Psoas muscle (tissue), 7 donors: ENCODE measurements at regions not wholly inside any gene's neighbourhood (a gene's known extent, or its start where the extent isn't known, plus 50 kb on each side); places are given as distances from the start of the nearest gene placed in this dataset.

Source experiments
- ATAC-seq, 4 donors: fragments of 200-7000 bp; cut with Tn5 transposase; one replicate each; pipeline ENCODE4 v1.9.1; 2020; ENCODE audit warnings: moderate library complexity in 3 of 4, mild to moderate bottlenecking in 2 of 4
- DNase-seq, 2 donors: peaks; one replicate each; pipeline ENCODE4 v3.0.0-alpha.2; 2020
- H3K27ac ChIP-seq: fragments of 200-600 bp; one replicate; pipeline ENCODE4 v1.8.0; 2022
- H3K27me3 ChIP-seq, 3 donors: fragments of 200-600 bp in 1 of 3; one replicate each; pipeline versions ENCODE4 v1.6.1 to v1.8.0; 2013 to 2022; ENCODE audit warnings: low read length in 2 of 3, mild to moderate bottlenecking in 2 of 3, moderate library complexity in 1 of 3; ENCODE audit not compliant: insufficient read depth in 3 of 3
- H3K36me3 ChIP-seq, 2 donors: fragments of 200-600 bp in 1 of 2; one replicate each; pipeline versions ENCODE4 v1.6.1 to v1.8.0; 2013 to 2022; ENCODE audit warnings: low read depth in 1 of 2, mild to moderate bottlenecking in 1 of 2, moderate library complexity in 1 of 2; ENCODE audit not compliant: insufficient read depth in 1 of 2
- H3K4me1 ChIP-seq: fragments of 200-600 bp; one replicate; pipeline ENCODE4 v1.8.0; 2022
- H3K4me3 ChIP-seq: fragments of 200-600 bp; one replicate; pipeline ENCODE4 v1.8.0; 2022; ENCODE audit warnings: mild to moderate bottlenecking
- H3K9me3 ChIP-seq: fragments of 200-600 bp; one replicate; pipeline ENCODE4 v1.8.0; 2022
- CTCF ChIP-seq: fragments of 200-600 bp; IDR thresholded peaks from one replicate; pipeline ENCODE4 v1.8.0; 2022; ENCODE audit warnings: antibody characterized with exemption
- WGBS, 3 donors: extraction: QIAGEN DNeasy Blood & Tissue Kit; methylation state at CpG; one replicate each; pipeline versions ENCODE4 v1.1.6 to v1.1.7; 2013; 5-methylcytosine and 5-hydroxymethylcytosine counted together
- intact Hi-C, 2 donors: fragments of 100-400 bp; cut with DNase I; formaldehyde crosslinking; loops; one replicate each; pipeline versions ENCODE4 v1.11.0 to v1.14.2; 2022
- donor health status: healthy with polysubstance abuse.
- donor health status: DM: no; HTN: no; CAD: no; lungs with moderate emphysema.
- donor health status: Bipolar disorder and iron deficiency.
- donor health status: healthy.
- donor health status: DM: yes; HTN: yes; CAD: no.
- donor health status: DM: no; HTN: no; CAD: no.
- donor health status: DM: yes; HTN: yes; CAD: no.

- H3K4me1 ChIP-seq = no peaks in the 10 kb centered on the region
- H3K27me3 ChIP-seq = no peaks in the 10 kb centered on the region
- WGBS, 3 donors = 71 to 77% (median 73%) methylated on average over 4 of the region's 4 CpGs
- intact Hi-C loops = no loop called here
- TF ChIP-seq CTCF = no peak
- no peak overlapping the region for H3K27ac ChIP-seq
- H3K4me3 ChIP-seq = no peak overlapping the region
- no peaks in the 10 kb centered on the region for H3K9me3 ChIP-seq
- ATAC-seq (no peak), DNase-seq (no peak)
- H3K36me3 ChIP-seq = no peaks in the 10 kb centered on the region
These were observed 339.6 kb upstream of the CITED2 start for GRCh38 chr6:139713900-139714506.

- intact Hi-C loops = no loop called here
- ATAC-seq (no peak), DNase-seq (no peak)
- no peak for TF ChIP-seq CTCF
- Histone ChIP-seq H3K4me3 (no peak overlapping the region), H3K27ac (no peak overlapping the region), H3K36me3 (no peaks in the 10 kb centered on the region), H3K4me1 (no peaks in the 10 kb centered on the region), H3K9me3 (no peaks in the 10 kb centered on the region), H3K27me3 (no peaks in the 10 kb centered on the region)
- WGBS, 3 donors = 88 to 89% (median 89%) methylated on average over 3 of the region's 3 CpGs
These were observed 339.0 kb upstream of the CITED2 start for GRCh38 chr6:139713424-139713823.

GRCh38 chr6:139712830-139713229, 338.4 kb upstream of the CITED2 start:
- H3K27me3 ChIP-seq = no peaks in the 10 kb centered on the region
- intact Hi-C loops = no loop called here
- TF ChIP-seq CTCF = no peak
- H3K9me3 ChIP-seq = no peaks in the 10 kb centered on the region
- no peaks in the 10 kb centered on the region for H3K4me1 ChIP-seq
- no peak for DNase-seq
- no peaks in the 10 kb centered on the region for H3K36me3 ChIP-seq
- no peak overlapping the region for H3K4me3 ChIP-seq
- ATAC-seq = no peak
- no peak overlapping the region for H3K27ac ChIP-seq
- 87 to 89% (median 87%) methylated on average over 3 of the region's 3 CpGs for WGBS, 3 donors

GRCh38 chr6:139711804-139712585, 337.5 kb upstream of the CITED2 start:
- WGBS, 3 donors = 84 to 91% (median 85%) methylated on average over 2 of the region's 2 CpGs
- ATAC-seq (no peak), DNase-seq (no peak)
- H3K4me3 ChIP-seq = no peak overlapping the region
- no peak for TF ChIP-seq CTCF
- intact Hi-C loops = no loop called here
- H3K27ac ChIP-seq = no peak overlapping the region
- H3K9me3 ChIP-seq = no peaks in the 10 kb centered on the region
- no peaks in the 10 kb centered on the region for H3K4me1 ChIP-seq
- no peaks in the 10 kb centered on the region for H3K27me3 ChIP-seq
- no peaks in the 10 kb centered on the region for H3K36me3 ChIP-seq
